Neural cell (in vitro differentiated cells): ENCODE measurements at regions not wholly inside any gene's neighbourhood (a gene's known extent, or its start where the extent isn't known, plus 50 kb on each side); places are given as distances from the start of the nearest gene placed in this dataset.

Experiments used
- H2AFZ ChIP-seq: fragments of 200-600, 300-800 bp; sonication (generic), shearing (Covaris generic); 2 replicates; pipeline ENCODE4 v1.6.0; 2014; ENCODE audit warnings: low read depth, mild to moderate bottlenecking, antibody characterized with exemption, low read length, moderate library complexity
- H3F3A ChIP-seq: fragments of 200-600 bp; shearing (Covaris generic); 2 replicates; pipeline ENCODE4 v1.6.1; 2016; ENCODE audit warnings: mild to moderate bottlenecking, moderate library complexity, mixed read lengths, antibody characterized with exemption, low read length; ENCODE audit not compliant: insufficient read depth, poor library complexity, severe bottlenecking
- H3K27ac ChIP-seq: fragments of 200-600, 300-800 bp; sonication (generic), shearing (Covaris generic); 2 replicates; pipeline ENCODE4 v1.5.1; 2014; ENCODE audit warnings: mild to moderate bottlenecking, low read length, moderate library complexity
- H3K27me3 ChIP-seq: fragments of 300-800, 200-600 bp; sonication (generic), shearing (Covaris generic); 2 replicates; pipeline ENCODE4 v1.6.0; 2014; ENCODE audit warnings: mild to moderate bottlenecking, low read depth, low read length, moderate library complexity; ENCODE audit not compliant: insufficient read depth
- H3K36me3 ChIP-seq: fragments of 300-800, 200-600 bp; sonication (generic), shearing (Covaris generic); 2 replicates; pipeline ENCODE4 v1.5.1; 2014; ENCODE audit warnings: mild to moderate bottlenecking, antibody characterized with exemption, low read length, moderate library complexity; ENCODE audit not compliant: insufficient read depth
- H3K4me2 ChIP-seq: fragments of 300-800, 200-600 bp; sonication (generic), shearing (Covaris generic); 2 replicates; pipeline ENCODE4 v1.6.0; 2014; ENCODE audit warnings: mild to moderate bottlenecking, low read length
- H3K4me3 ChIP-seq: fragments of 300-800, 200-600 bp; sonication (generic), shearing (Covaris generic); 2 replicates; pipeline ENCODE4 v1.5.1; 2014; ENCODE audit warnings: mild to moderate bottlenecking, low read length, moderate library complexity
- H3K79me2 ChIP-seq: fragments of 200-600 bp; shearing (Covaris generic); replicated peaks from 2 replicates; pipeline ENCODE4 v1.6.0; 2014; ENCODE audit warnings: mild to moderate bottlenecking, low read length, moderate library complexity; ENCODE audit not compliant: insufficient read depth
- H3K9ac ChIP-seq: fragments of 300-800, 200-600 bp; sonication (generic), shearing (Covaris generic); 2 replicates; pipeline ENCODE4 v1.6.1; 2016; ENCODE audit warnings: mild to moderate bottlenecking, low read length, mixed read lengths
- H3K9me2 ChIP-seq: fragments of 200-600 bp; shearing (Covaris generic); 2 replicates; pipeline ENCODE4 v1.6.1; 2016; ENCODE audit warnings: mild to moderate bottlenecking, low read length, mixed read lengths; ENCODE audit not compliant: insufficient read depth
- H3K9me3 ChIP-seq: fragments of 200-600, 300-800 bp; sonication (generic), shearing (Covaris generic); 2 replicates; pipeline ENCODE4 v1.6.1; 2016; ENCODE audit warnings: mild to moderate bottlenecking, mixed run types, low read length, moderate library complexity, mixed read lengths
- H4K20me1 ChIP-seq: fragments of 200-600 bp; shearing (Covaris generic); 2 replicates; pipeline ENCODE4 v1.6.1; 2016; ENCODE audit warnings: mild to moderate bottlenecking, mixed run types; ENCODE audit not compliant: insufficient read depth
- EP300 ChIP-seq: fragments of 450-650 bp; conservative IDR thresholded peaks from 2 replicates; pipeline ENCODE4 v1.6.1; 2014; ENCODE audit warnings: antibody characterized with exemption, mild to moderate bottlenecking, moderate library complexity; ENCODE audit not compliant: poor library complexity, severe bottlenecking
- EZH2 ChIP-seq: fragments of 200-600, 300-800 bp; shearing (Covaris generic), sonication (generic); IDR thresholded peaks from 2 replicates; pipeline ENCODE4 v1.6.1; 2014; ENCODE audit warnings: antibody characterized with exemption, low read length, borderline replicate concordance, mild to moderate bottlenecking; ENCODE audit not compliant: insufficient read depth, poor library complexity, severe bottlenecking
- MXI1 ChIP-seq: fragments of 450-650 bp; conservative IDR thresholded peaks from 2 replicates; pipeline ENCODE4 v1.6.1; 2014; ENCODE audit warnings: antibody characterized with exemption, mild to moderate bottlenecking; ENCODE audit not compliant: poor library complexity, severe bottlenecking
- POLR2AphosphoS5 ChIP-seq: IDR thresholded peaks from 2 replicates; pipeline ENCODE4 v1.6.1; 2012
- RAD21 ChIP-seq: fragments of 450-650 bp; conservative IDR thresholded peaks from 2 replicates; pipeline ENCODE4 v1.6.1; 2014; ENCODE audit warnings: antibody characterized with exemption, mild to moderate bottlenecking, moderate library complexity
- SMC3 ChIP-seq: fragments of 450-650 bp; conservative IDR thresholded peaks from 2 replicates; pipeline ENCODE4 v1.6.1; 2014; ENCODE audit warnings: antibody characterized with exemption, mild to moderate bottlenecking, moderate library complexity; ENCODE audit not compliant: poor library complexity
- TAF1 ChIP-seq: IDR thresholded peaks from 2 replicates; pipeline ENCODE4 v1.6.1; 2012; ENCODE audit warnings: low read depth
- TF ChIP-seq, protein P1 (sequence below): IDR thresholded peaks from 2 replicates; pipeline ENCODE4 v1.6.1; 2012; ENCODE audit warnings: borderline replicate concordance
- TF ChIP-seq, protein P2 (sequence below): fragments of 450-650 bp; IDR thresholded peaks from 2 replicates; pipeline ENCODE4 v1.5.1; 2014; ENCODE audit warnings: antibody characterized with exemption, mild to moderate bottlenecking, moderate library complexity; ENCODE audit not compliant: poor library complexity, severe bottlenecking

GRCh38 chr6:148090326-148090725 is 252.3 kb upstream of the SASH1 start:
- no peak for TF ChIP-seq POLR2AphosphoS5
- no peak for TF ChIP-seq MXI1
- TF ChIP-seq, protein P1, sequence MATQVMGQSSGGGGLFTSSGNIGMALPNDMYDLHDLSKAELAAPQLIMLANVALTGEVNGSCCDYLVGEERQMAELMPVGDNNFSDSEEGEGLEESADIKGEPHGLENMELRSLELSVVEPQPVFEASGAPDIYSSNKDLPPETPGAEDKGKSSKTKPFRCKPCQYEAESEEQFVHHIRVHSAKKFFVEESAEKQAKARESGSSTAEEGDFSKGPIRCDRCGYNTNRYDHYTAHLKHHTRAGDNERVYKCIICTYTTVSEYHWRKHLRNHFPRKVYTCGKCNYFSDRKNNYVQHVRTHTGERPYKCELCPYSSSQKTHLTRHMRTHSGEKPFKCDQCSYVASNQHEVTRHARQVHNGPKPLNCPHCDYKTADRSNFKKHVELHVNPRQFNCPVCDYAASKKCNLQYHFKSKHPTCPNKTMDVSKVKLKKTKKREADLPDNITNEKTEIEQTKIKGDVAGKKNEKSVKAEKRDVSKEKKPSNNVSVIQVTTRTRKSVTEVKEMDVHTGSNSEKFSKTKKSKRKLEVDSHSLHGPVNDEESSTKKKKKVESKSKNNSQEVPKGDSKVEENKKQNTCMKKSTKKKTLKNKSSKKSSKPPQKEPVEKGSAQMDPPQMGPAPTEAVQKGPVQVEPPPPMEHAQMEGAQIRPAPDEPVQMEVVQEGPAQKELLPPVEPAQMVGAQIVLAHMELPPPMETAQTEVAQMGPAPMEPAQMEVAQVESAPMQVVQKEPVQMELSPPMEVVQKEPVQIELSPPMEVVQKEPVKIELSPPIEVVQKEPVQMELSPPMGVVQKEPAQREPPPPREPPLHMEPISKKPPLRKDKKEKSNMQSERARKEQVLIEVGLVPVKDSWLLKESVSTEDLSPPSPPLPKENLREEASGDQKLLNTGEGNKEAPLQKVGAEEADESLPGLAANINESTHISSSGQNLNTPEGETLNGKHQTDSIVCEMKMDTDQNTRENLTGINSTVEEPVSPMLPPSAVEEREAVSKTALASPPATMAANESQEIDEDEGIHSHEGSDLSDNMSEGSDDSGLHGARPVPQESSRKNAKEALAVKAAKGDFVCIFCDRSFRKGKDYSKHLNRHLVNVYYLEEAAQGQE, result no peak
- TF ChIP-seq EP300, result no peak
- TF ChIP-seq TAF1, result no peak
- no peak for TF ChIP-seq RAD21
- TF ChIP-seq, protein P2, sequence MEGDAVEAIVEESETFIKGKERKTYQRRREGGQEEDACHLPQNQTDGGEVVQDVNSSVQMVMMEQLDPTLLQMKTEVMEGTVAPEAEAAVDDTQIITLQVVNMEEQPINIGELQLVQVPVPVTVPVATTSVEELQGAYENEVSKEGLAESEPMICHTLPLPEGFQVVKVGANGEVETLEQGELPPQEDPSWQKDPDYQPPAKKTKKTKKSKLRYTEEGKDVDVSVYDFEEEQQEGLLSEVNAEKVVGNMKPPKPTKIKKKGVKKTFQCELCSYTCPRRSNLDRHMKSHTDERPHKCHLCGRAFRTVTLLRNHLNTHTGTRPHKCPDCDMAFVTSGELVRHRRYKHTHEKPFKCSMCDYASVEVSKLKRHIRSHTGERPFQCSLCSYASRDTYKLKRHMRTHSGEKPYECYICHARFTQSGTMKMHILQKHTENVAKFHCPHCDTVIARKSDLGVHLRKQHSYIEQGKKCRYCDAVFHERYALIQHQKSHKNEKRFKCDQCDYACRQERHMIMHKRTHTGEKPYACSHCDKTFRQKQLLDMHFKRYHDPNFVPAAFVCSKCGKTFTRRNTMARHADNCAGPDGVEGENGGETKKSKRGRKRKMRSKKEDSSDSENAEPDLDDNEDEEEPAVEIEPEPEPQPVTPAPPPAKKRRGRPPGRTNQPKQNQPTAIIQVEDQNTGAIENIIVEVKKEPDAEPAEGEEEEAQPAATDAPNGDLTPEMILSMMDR, result no peak
- no peak for TF ChIP-seq EZH2
- TF ChIP-seq SMC3, result no peak
- Histone ChIP-seq H3K9ac (no peak overlapping the region), H3K9me2 (no peaks in the 10 kb centered on the region), H3K27me3 (no peaks in the 10 kb centered on the region), H3K4me3 (no peak overlapping the region), H3K27ac (no peak overlapping the region), H4K20me1 (no peaks in the 10 kb centered on the region), H3K4me2 (no peak overlapping the region), H3F3A (no peaks in the 10 kb centered on the region), H3K79me2 (no peaks in the 10 kb centered on the region), H3K36me3 (no peaks in the 10 kb centered on the region), H3K9me3 (no peaks in the 10 kb centered on the region), H2AFZ (no peak overlapping the region)

- Histone ChIP-seq H4K20me1 (no peaks in the 10 kb centered on the region), H3K27ac (no peak overlapping the region), H3K9ac (no peak overlapping the region), H3K79me2 (no peaks in the 10 kb centered on the region), H3K4me3 (no peak overlapping the region), H3K9me3 (no peaks in the 10 kb centered on the region), H3F3A (no peaks in the 10 kb centered on the region), H3K9me2 (no peaks in the 10 kb centered on the region), H3K27me3 (no peaks in the 10 kb centered on the region), H3K4me2 (no peak overlapping the region), H2AFZ (no peak overlapping the region), H3K36me3 (no peaks in the 10 kb centered on the region)
- TF ChIP-seq TAF1, result no peak
- TF ChIP-seq EZH2, result no peak
- TF ChIP-seq, protein P2, result no peak
- no peak for TF ChIP-seq POLR2AphosphoS5
- TF ChIP-seq SMC3, result no peak
- TF ChIP-seq, protein P1, result no peak
- no peak for TF ChIP-seq RAD21
- no peak for TF ChIP-seq MXI1
- no peak for TF ChIP-seq EP300
Observed at GRCh38 chr6:148091394-148091793, 251.2 kb upstream of the SASH1 start.
